IPS-NIHi11 (cell line): ENCODE measurements at regions not wholly inside any gene's neighbourhood (a gene's known extent, or its start where the extent isn't known, plus 50 kb on each side); places are given as distances from the start of the nearest gene placed in this dataset.
"Not testable (repeated sequence)": the region's sequence is repeated elsewhere in the genome, so short reads cannot be mapped to it uniquely, and the experiment has no call there.

Experiments
- DNase-seq: peaks from one replicate; pipeline ENCODE4 v3.0.0; 2012; ENCODE audit warnings: mixed read lengths, low spot score

DNA sequence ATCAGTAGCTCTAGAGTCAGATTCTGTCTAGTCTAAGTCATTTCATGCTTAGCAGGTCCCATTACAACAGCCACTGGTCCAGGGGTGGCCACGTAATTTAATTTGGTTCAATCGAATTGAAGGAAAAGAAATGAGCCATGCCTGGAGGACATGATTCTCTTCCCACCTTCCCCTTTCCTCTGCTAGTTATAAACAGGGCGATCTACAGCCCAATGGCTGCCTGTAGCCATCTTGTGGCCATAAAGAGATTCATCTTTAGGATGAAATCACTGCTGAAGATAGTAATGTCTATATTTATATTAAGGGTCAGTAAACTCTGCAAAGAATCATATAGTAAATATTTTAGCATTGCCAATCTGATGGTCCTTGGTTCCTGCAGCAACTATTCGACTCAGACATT lies 107.4 kb downstream of the SPDYE17 start:
- DNase-seq: not testable (repeated sequence)

DNA sequence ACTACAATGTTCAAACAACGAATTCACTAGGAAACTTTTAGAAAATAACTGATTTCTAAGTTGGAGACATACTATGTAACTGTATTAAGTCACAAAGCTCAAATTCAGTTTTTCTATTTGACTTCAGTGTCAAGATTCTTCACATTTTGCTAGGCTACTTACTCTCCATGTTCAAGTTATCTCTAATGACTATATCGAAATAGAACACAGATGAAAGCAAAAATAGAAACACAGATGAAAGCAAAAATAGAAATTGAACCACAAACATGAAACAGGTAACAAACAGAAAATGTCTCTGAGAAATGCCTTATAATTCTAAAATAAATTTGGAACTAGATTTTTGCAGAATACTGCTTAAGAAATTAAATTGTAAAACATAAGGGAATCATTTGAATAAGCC lies 113.5 kb downstream of the SPDYE17 start:
- not testable (repeated sequence) for DNase-seq

DNA sequence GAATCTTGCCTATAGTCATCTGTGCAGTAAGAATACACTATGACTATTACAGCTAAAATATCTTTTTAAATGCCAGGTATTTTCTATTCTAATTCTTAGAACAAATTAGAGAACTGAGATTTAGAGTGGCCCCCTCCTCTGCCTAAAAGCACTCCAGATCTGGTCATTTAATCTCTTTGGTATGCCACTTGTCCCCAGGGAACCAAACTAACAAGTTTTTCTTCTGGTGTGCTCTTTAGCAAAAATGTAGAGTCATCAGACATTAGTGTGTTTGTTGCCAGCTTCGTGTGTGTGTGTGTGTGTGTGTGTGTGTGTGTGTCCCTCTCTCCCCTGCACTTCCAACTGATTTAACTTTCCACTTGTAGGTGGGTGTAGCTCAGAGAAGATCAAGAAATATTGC lies 117.8 kb downstream of the SPDYE17 start:
- DNase-seq: not testable (repeated sequence)

DNA sequence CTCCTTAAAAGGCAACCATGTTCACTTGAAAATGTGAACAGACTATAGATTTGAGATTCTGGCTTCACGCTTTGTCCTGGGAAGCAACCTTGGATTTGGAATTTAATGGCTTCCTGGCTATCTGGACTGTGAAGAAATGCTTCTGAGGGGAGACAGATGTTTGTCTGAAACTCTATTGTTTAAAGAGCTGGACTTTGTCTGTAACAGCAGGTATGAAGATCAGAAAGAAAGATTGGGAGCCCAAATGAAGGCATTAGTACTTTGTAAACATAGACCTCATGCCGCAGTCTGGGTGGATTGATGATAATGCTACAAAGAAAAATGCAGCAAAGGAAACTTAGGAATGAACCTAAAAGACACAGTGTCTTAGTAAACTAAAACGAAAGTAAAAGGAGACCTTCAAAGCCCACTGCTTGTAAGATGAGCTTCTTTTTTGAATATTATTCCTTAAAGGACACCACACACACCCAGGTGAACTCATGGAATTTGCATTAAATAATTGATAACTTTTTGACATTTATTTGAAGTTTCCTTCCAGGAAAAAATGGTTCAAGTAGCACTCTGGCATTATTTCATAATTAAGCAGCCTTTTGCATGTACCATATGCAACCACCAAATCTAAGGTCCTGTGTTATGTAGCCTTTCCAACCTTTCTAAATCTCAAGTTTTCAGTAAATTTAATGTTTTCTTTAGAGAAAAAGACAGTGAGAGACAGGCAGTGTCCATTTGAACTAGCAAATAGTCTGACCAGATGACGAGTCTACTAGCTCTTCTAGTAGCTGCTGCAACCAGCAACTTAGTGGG lies 119.9 kb downstream of the SPDYE17 start:
- DNase-seq: not testable (repeated sequence)

DNA sequence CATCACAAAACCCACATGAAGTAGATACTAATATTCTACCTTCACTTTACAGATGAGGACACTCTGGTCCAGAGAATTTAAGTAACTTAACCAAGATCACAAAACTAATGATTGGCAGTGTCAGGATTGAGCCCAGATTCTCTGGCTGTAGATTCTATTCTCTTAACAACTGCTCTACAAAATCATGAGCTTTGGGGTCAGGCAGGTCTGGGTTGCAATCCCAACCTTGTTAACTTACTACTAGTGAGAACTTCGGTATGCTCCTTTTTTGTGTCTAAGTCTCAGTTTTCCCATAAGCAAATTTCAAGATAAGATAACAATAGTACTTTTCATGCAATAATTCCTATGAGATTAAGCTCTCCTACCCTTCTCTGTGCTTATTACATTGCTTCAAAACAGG lies 127.5 kb downstream of the SPDYE17 start:
- DNase-seq: not testable (repeated sequence)

DNA sequence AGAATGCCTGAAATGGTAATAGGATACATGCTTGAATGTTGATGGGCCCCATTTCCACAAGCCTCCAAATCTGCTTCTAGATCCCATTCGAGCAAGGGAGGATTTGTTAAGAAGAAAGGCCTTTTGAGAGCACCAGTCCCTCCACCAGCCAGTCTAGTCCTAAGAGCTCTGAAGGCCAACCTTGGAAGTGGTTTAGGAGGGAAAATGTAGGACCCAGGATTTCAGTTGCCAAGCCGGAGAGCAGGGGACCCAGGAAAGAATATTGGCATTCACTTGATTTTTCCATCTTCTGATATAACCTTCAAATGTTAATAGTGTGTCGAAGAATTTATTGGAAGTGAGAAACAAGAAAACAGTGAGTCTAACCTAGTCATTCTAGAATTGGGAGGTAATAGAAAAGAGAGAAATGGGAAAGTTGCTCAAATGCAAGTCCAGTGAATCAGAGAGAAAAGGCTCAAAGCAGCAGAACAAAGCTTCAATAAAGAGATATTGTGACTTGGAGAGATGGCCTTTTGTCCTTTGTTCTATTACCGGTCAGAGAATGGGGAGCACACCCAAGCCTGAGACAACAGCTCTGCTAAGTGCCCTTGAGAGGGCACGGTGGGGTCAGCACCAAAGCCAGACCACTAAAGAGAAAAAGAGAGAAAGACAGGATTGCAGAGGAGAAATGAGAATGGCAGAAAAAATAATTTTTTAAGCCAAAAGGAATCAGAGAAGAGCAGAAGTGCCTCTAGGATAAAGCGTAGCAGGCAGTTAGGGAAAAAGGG lies 130.0 kb downstream of the SPDYE17 start:
- not testable (repeated sequence) for DNase-seq

DNA sequence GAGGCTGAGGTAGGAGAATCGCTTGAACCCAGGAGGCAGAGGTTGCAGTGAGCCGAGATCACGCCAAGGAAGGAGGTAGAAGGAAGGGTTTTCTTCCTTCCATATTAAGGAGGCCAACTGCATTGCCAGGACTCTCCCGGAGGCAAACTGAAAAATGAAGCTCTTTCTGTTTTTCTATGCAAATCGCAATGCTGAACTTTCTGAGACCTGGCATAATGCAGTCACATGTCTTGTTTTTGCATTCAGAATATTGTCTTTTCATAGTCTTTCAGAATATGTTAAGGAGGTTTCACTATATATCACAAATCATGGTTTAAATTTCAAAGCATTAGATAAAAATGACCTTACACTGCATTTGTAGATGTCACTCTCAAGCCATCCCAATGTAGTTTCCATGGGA lies 133.4 kb downstream of the SPDYE17 start:
- DNase-seq: not testable (repeated sequence)

DNA sequence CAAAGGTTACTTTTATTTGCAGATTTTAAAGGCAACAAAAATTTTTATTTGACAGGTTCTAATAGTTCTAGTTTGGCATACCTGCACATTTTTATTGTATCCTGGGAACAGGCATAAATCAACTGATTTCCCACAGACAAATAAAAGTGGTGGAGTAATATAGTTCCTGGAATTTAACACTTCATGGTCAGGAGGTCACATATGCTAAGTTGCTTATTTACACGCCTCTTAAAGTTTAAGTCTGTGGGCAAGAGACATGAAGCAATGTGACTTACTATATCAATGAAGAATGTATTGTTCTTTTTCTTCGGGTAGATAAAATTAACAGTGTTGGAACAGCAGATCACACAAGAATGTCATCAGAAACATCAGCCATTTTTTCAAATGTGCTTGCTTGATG lies 135.2 kb downstream of the SPDYE17 start:
- not testable (repeated sequence) for DNase-seq

DNA sequence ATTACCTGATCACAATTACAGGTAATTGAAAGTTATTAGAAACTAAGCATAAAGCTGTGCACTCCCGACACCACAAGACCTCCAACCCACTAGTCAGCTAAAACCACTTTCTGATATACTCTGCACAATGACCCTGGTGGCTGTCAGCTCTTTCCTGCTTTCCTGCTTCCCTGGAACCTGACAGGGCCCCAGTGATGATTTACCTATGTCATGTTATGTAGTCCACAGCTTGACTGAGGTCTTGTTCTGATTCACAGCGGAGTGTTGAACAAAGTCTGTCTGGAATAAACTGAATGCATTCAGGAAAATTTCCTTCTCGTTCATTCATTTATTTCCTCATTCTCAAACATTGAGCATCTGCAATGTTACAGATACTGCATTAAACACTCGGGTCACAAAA lies 136.5 kb downstream of the SPDYE17 start:
- not testable (repeated sequence) for DNase-seq

DNA sequence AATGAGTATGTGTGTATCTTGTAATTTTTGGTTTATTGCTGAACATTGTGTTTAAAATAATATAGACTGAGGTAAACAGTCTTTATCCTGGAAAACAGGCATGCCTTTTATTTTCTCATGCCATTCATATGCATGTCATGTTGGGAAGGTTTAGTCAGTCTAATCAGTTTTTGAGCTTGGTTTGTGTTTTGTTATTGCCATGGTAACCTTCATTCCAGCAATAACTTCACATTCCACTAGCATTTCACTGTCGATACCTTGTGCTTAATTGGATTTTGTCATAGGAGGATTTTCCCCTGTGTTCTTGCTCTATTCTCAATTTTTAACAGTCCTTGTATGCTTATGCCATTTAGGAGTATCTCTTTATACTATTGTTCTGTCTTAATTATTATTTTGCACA lies 140.4 kb downstream of the SPDYE17 start:
- not testable (repeated sequence) for DNase-seq

DNA sequence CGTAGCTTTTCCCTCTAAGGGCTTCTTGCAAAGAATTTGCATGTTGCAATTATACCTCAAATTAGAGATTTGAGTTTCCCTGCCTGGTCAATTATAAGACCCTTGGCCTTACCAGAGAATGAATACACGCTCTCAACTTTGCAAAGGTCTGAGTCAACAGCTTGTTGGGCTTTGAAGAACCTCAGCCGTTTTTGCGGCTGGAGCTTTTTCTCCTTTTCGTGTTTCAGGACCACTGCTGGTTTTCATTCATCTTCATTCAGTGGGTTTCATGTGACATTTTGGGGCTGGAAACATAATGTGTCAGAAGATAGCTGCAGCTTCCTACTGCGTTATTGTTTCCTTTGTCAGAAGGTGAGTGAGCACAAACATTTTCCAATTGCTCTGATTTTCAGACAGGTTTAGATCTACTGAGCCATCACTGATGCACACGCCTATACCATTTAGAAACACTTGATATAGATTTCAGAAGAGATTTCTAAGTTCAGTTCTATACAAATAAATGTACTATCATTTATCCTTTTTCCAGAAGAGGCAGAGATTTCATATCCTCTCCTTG lies 152.3 kb downstream of the SPDYE17 start:
- not testable (repeated sequence) for DNase-seq

DNA sequence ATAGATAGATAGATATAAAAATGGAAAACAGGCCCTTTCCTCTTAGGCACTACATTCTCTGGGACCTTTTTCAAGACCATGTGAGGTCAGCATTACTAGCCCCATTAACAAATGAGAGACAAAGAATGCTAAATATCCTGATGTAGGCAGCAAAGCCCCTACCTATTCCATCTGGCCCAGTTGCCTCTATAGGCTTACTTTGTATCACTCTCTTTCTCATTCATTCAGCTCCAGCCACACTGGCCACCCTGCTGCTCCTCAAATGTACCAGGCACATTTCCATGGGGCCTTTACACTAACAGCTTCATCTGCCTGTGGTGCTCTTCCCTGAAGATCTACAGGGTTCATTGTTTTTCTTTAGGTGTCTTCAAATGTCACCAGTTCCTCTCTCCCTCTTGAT lies 156.4 kb downstream of the SPDYE17 start:
- not testable (repeated sequence) for DNase-seq

DNA sequence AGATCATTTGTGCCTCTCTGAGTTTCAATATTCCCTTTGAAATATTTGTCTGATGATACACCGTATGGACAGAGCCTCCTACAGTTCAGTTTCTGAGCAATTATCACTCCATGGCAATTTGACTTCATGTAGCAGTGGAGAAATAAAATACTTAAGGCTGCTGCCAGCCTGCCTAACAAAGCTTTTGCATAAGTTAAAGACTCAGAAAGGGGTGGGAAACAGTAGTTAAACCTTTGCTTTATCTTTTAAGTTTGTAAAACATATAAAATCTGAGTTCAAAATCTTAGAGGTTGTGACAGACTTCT lies 161.7 kb downstream of the SPDYE17 start:
- DNase-seq: not testable (repeated sequence)

DNA sequence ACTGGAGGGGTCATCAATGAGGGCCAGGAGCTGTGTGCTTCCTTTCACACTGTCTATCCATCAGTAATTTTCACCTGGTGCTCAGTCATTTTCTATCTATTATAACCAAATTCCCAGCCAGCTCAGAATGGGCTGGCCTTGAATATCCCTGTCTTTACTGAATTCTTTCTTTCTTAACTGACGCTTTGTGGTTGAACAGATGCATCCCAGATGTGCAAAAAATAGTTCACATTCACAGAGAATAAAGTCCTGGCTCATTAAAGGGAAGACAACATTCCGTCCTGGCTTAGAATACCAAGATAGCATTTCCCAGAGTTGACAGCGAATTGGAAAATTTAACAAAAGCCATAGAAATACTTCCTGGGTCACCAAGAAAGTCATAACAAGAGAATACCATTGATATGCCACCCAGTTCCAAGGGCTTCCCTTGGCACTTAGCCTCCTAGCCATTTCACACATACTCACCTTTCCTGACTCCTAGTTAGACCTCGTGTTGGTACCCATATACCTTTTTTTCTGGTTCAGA lies 164.7 kb downstream of the SPDYE17 start:
- not testable (repeated sequence) for DNase-seq

DNA sequence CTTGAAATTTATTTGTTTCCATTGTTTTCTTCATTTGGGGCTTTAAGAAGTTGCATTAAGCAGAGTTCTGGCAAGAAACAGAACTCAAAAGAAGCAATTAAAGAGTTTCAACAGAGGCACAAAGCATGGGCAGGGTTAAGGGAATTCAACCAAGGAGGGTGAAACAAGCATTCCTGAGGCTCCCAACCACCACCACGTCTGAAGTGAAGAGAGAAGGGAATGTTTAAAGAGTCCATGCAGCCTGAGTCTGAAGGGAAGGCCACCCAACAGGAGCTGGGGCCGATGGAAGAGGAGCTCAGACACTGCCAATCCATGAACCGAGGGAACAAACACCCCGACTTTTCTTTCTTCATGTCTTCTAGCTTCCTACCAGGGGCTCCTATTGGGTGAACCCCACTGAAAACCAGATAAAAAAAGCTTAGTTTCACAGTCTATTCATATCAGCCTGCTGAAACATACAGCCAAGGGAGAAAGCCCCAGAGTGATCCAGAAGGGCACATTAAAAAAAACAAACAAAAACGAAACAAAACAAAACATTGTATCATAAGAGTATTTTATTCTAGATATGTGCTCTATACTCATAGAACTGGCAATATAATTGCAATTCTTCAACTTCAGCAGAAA lies 168.9 kb downstream of the SPDYE17 start:
- not testable (repeated sequence) for DNase-seq

DNA sequence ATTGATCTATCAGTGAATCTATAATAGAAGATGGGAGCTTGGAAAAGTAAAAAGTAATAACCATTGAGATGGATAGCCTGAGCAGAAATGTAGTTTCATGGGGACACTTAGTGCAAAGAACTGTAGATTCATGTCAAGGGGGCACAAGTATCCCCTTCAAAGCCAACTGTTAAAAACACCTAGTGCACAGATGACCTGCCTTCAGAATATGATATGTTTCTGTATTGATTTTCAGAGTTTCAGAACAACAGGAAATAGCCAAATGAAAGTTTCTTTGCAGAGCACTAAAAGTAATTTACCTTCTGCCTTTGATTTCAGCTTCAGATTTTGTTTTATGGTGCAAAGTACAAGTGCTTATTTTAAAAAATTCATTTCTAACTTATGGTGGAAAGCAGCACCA lies 169.9 kb downstream of the SPDYE17 start:
- DNase-seq: not testable (repeated sequence)

DNA sequence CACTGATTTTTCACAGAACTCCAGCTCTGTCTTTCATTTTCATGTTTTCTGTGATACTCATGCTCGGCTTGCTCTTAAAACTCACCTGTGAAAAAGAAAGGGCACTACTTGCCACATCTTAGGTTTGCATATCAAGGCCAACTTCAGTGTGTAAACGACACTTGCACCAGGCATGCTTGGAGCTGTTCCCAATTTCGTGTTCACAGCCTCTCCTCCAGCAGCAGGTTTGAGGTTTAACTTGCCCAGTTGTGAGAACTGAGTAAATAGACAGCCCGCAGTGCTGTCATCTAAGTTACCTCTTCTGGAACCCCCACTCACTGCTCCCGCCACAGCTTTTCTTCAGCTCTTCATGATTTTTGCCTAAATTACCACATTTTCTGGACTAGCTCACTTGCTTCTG lies 172.2 kb downstream of the SPDYE17 start:
- DNase-seq: not testable (repeated sequence)

DNA sequence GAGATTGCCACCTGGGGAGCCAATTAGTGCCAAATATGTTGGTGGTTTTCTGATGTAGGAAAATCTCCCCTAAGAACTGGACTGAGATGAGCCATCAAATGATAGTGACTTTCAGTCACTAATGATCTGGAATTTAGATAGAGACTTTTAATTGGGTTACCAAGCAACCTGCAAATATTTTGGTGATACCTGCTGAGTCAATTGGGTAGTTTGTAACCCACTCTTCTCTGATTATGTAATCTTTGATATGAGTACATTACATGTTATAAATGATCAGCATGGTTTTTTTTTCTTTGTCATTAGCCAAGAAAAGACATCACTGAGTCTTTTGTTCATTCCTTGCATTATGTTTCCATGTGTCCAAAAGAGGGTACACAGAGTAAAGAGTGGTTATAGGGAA lies 177.5 kb downstream of the SPDYE17 start:
- not testable (repeated sequence) for DNase-seq

DNA sequence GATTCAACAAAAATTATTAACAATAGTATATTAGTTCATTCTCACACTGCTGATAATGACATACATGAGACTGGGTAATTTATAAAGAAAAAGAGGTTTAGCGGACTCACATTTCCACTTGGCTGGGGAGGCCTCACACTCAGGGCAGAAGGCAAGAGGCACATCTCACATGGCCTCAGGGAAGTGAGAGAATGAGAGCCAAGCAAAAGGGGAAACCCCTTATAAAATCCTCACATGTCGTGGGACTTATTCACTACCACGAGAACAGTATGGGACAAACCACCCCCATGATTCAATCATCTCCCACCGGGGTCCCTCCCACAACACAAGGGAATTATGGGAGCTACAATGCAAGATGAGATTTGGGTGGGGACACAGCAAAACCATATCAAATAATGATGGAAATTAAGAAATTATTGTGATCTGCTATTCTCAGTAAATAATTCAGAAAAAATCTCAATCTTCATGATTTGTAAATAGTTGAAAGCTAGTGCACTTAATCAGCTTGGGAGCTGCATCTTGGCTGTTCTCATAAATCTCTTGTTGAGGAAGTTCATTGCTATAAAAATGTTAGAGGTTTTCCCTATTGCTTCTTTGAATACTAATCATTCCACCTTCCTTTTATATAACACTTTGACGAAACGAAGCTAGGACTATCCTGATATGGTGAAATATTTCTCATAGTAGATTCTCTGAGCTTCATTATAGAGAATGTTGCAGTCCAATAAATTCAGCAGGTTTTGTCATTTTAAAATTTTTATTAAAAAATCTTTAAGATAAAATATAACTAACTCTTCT lies 179.2 kb downstream of the SPDYE17 start:
- not testable (repeated sequence) for DNase-seq

DNA sequence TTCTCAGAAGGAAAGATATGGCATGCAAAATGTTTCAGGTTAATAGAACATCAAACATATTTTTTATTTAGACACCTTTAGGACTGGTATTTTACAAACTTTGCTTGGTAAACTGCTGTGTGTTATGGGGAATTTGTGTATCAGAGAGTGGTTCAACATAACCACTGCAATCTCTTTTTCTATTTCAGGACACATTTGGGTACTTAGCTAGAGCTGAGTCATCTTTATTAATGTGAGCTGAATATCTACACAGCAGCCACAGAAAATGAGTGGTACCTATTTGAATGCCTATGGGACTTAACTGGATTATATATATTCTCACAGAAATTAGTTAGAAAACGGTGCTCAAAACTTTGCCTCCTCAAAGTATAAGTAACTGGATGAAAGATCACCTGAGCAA lies 179.8 kb downstream of the SPDYE17 start:
- DNase-seq: not testable (repeated sequence)

DNA sequence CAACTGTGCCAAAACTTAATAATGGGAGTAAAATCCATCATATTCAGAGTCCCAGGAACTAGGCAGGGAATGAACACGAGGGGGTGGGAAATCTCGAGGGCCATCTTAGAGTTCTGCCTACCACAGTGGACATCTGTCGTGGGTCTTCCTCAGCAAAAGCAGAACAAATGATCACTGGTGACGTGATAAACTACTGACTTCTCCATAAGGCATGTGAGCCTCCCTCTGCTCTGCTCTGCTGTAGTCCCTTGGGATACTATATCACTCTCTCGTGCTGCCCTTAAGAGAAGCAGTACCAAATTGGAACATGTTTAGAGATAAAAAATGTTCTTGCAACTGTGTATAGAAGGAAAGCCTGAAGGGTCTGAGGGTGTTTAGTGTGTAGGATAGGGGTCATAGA lies 180.5 kb downstream of the SPDYE17 start:
- not testable (repeated sequence) for DNase-seq
